HG03571 (cell line): ENCODE measurements at regions not wholly inside any gene's neighbourhood (a gene's known extent, or its start where the extent isn't known, plus 50 kb on each side); places are given as distances from the start of the nearest gene placed in this dataset.

Experiments
- ATAC-seq: cut with Tn5 transposase; IDR thresholded peaks from one replicate; pipeline ENCODE4 v1.9.1; 2021; ENCODE audit not compliant: unreplicated experiment

- ATAC-seq = no peak
Measured at GRCh38 chr10:78688901-78689583, 379.7 kb upstream of the ZMIZ1 start.

GRCh38 chr10:78689584-78689935 lies 379.2 kb upstream of the ZMIZ1 start:
- no peak for ATAC-seq

DNA sequence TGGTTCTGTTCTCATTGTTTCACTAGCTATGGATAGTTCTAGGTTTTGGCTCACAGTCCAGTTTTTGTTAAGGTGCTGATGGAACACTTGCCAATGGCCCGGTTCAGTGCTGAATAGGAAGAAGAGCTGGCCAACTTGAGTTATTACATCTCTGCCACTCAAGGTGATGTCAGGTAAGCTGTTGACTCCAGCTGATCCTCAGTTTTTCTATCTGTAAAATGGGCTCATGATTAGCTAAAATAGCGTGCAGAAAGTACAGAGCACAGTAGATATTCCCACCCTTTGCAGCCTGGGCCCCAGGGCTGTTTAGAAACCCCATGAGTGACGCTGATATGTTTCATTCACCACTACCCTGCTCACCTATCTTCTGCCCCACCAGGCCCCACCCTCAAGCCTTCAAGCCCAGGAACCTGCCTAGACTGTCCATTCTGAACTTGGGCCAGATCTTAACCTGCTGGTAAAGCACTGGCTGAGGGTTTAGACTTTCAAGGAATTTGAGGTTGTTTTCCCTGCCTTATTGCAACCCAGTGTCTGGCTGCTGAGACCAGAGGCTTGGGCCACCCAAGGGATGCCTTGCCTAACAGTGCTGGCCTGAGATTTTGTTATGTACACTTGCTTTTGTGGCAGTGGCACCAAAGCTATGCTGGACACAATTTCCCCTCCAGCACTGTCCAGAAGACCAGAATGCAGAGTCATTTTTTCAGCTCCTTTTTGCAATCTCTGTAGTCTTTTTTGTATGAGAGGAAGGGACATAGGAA lies 378.2 kb upstream of the ZMIZ1 start:
- ATAC-seq = no peak

DNA sequence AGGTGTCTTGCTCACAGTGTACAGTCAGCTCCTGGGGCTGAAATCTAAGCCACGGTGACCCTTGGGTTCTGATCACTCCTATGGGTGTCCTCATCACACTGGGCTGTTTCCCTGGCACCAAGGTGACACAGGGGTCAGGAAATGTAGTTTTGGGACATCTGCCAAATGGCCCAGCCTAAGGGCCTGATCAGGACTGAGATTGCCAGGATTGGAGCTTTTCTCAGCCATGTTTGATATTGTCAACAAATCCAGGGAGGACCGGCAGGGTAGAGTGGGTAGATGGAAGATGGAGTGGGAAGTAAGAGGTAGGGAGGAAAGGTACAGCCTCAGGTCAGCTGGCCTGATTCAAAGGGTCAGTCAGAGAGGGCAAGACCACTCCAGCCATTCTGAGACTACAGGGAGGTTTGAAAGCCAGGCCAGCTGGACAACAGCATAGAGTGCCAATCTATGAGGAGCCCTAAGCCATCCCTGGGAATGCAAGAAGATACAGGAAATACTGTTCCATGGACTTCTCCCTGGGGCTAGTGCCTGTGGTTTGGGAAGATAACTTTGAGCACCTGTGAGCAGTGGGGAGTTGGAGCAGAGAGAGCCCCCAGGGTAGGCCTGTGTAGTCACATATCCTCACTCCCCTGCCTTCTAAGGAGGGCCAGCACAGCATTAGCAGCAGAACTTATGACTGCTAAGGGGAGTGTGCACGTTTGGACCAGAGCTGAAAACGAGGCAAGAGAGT lies 377.3 kb upstream of the ZMIZ1 start:
- no peak for ATAC-seq

DNA sequence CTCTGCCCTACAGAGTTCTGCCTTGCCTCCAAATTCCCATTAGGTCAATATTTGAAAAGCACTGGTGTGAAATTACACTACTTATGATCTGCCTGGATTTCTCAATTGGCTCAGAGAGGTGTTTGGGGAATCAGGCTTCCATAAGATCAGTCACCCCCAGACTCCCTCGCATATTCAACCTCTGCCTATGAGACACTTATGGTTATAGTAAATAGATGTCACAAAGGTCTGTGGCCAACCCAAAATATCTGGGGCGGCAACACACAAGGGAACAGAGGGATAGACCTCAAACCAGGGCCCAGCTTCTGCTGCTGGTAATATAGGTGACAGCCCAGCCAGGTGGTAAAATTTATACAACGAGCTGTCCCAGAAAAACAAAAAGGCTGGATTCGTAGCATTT lies 376.7 kb upstream of the ZMIZ1 start:
- no peak for ATAC-seq

DNA sequence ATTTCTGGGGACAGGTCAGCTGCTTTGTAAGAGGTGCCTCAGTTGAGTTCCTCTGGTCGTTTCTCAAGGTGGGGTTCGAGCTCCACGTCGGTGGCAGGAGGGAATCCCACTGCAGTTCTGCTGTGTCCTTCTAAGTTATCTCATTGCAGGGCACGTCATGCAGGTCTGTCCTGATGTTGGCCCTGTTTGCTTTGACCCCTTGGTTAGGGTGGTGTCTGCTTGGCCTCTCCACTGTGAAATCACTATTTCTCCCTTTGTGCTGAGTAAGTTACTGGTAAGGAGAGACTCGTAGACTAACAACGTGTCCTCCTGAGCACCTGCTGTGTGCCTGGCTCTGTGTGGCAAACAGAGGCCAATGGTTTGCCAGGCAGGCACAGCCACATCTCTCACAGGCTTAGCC lies 372.9 kb upstream of the ZMIZ1 start:
- no peak for ATAC-seq

GRCh38 chr10:78696791-78697395 lies 371.9 kb upstream of the ZMIZ1 start:
- ATAC-seq = no peak

DNA sequence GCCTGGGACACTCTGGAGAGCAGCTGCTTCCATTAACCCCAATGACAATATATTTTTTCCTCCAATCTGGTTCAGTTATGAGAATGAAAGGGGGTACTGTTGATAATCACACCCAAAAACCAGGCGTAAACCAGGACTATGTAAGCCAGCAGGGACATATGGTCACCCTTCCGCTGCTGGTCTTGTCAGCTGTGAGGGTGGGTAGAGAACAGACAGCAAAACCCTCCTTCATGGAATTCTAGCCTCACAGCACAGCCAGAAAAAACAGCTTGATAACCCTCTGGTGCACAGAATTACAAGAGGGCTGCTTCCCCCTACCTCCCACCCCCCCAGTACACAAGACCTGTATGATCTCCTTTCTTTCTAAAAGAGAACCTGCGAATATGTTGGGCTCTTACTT lies 368.8 kb upstream of the ZMIZ1 start:
- ATAC-seq = no peak

- ATAC-seq = no peak
Measured at GRCh38 chr10:78700413-78700812, 368.4 kb upstream of the ZMIZ1 start.

GRCh38 chr10:78700816-78701520 lies 367.8 kb upstream of the ZMIZ1 start:
- no peak for ATAC-seq

- no peak for ATAC-seq
Measured at GRCh38 chr10:78702186-78702585, 366.6 kb upstream of the ZMIZ1 start.

DNA sequence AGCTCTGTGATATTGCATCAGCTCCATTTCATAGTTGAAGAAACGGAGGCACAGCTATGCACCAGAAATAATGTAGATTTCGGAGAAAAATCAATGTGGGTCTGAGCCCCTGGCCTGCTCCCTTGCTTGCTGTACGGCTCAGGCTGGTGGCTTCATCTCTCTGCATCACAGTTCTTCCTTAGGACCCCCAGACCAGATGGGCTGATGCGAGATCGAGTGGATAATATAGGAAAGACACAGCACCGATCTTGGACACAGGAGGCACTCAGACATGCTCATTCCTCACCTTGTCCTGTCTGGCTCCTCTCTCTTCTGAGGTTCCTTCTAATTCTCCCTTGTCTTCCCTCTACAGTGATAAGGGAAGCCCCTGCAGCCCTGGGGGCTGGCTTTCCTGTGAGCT lies 365.9 kb upstream of the ZMIZ1 start:
- no peak for ATAC-seq

DNA sequence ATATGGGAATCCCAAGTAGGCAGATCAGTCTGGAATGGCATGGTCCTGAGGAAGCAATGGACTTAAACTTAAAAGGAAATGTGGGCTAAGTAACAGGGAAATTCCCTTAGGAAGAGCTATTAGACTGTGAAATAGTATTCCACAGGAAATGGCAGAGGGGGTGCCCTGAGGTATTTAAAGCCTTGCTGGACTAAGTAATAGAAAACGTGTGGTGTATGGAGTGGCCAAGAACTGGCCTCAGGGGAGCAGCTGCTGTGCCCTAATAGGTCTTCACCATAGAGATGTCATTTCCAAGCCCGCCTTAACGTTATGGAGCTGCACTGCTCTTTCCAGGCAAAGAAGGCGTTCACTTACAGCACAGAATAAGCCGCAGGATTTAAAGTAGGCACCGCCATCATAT lies 365.2 kb upstream of the ZMIZ1 start:
- no peak for ATAC-seq

GRCh38 chr10:78706256-78706655 lies 362.5 kb upstream of the ZMIZ1 start:
- ATAC-seq = no peak

DNA sequence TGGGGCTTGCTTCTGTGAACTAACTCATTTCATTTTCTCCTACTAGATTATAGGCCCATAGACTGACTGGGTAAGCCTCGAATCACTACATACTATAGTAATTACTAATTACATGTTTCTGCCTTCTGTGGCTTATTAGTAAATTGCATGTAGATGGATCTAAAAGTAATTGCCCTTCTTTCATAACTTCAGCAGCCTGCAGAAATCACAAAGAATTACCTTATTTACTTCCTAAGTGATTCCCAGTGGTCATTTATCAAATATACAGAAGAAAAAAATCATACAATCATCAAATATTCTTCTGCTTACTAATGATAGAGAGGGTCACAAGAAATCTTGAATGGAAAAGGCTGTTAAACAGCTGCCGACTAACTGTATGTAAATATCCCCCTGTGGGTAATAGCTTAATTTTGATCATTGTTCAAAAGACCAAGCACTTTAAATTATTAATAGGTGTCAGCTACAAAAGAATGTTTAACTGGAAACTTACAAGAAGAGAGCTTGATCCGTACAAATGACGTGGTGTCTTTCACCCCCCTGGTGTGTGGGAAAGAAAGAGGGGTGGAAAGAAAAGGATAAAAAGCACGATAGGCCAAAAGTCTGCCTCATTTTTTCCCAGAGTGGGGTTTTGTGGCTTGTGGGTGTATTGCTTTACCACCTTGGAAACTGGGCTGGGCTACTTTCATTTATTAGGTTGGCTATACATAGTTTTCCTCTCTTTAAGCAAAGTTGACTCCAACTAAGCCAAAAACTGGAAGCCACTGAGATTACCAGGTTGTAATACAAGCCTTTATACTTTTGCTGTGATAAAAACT lies 361.8 kb upstream of the ZMIZ1 start:
- no peak for ATAC-seq

GRCh38 chr10:78707745-78708144 lies 361.0 kb upstream of the ZMIZ1 start:
- no peak for ATAC-seq

DNA sequence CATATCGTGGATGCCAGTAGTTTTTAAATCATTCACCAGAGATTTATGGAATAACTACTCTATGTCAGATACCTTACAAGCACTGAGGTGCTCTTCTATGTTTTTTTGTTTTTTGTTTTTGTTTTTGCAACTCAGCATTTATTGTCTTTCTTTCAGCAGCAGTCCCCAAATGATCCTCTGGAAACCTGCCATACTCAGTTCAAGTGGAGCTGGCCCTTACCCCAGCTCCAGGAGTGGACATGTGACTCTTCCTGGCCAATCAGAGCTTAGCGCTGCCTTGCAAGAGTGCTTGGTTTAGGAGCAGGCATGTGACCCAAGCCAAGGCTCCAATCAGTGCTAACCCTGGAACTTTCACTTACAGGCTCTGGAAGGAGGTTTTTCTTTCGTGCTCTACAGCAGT lies 356.6 kb upstream of the ZMIZ1 start:
- ATAC-seq = no peak

GRCh38 chr10:78713659-78714058 lies 355.1 kb upstream of the ZMIZ1 start:
- ATAC-seq = no peak

DNA sequence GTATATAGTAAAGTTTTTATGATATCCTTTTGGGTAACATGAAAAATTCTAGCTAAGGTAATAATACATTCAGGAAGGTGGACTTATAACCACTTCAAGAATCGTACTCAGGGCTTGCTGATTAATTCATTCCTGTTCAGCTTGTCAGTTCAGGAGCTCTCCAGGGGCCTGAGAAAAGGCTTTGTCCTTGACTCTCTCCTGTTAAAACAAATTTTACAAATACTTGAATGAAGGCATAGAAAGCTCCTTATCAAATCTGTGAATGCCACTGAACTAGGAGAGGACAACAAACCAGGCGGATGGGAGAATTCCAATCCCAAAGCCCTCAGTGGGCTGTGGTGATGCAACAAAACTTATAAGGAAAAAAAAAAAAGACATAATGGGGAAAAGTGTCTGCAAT lies 354.5 kb upstream of the ZMIZ1 start:
- ATAC-seq = no peak

DNA sequence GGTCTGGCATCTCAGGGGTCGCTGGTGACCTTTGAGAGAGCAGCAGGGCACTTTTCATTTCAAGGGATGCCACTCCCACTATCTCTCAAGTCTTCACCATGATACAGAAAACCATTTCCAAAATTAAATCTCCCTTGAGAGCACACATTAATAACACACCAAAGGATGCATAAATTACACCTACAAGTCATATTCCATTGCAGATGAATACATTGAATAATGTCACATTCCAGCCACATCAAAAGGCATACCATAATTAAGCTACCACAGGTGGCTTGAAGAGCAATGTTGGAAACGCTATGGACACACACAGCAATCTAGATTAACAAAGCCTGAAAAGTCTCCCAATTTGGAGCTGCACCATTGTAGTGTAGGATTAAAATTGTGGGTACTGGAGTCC lies 353.3 kb upstream of the ZMIZ1 start:
- ATAC-seq = no peak
